A673 (cell line): ENCODE measurements at regions not wholly inside any gene's neighbourhood (a gene's known extent, or its start where the extent isn't known, plus 50 kb on each side); places are given as distances from the start of the nearest gene placed in this dataset.

Experiments used
- CTCF ChIP-seq: fragments of 300-800, 200-600 bp; sonication (generic); conservative IDR thresholded peaks from 2 replicates; pipeline ENCODE4 v1.5.1; 2017; ENCODE audit warnings: low read depth, mild to moderate bottlenecking, antibody characterized with exemption, low read length, moderate library complexity, mixed read lengths
- EZH2 ChIP-seq: fragments of 200-600 bp; sonication (generic); IDR thresholded peaks from 2 replicates; pipeline ENCODE4 v1.6.1; 2017; ENCODE audit warnings: borderline replicate concordance, low read depth, mild to moderate bottlenecking, mixed read lengths, antibody characterized with exemption, low read length; ENCODE audit not compliant: poor library complexity, severe bottlenecking

GRCh38 chr12:13580206-13580605, 383.7 kb downstream of the EMP1 start:
- TF ChIP-seq CTCF = no peak
- no peak for TF ChIP-seq EZH2
